SJSA1 (cell line): ENCODE measurements at regions not wholly inside any gene's neighbourhood (a gene's known extent, or its start where the extent isn't known, plus 50 kb on each side); places are given as distances from the start of the nearest gene placed in this dataset.

Experiments
- DNase-seq, 2 experiments: peaks; one replicate each; pipeline ENCODE4 v3.0.0-alpha.2; 2015 to 2020; ENCODE audit warnings: low spot score in 2 of 2, low read depth in 1 of 2
- H3K27ac ChIP-seq: fragments of 250-450 bp; sonication (Bioruptor Pico); 2 replicates; pipeline ENCODE4 v1.5.1; 2020; ENCODE audit warnings: mild to moderate bottlenecking, moderate library complexity
- H3K27me3 ChIP-seq: fragments of 250-450 bp; sonication (Bioruptor Pico); replicated peaks from 2 replicates; pipeline ENCODE4 v1.5.1; 2020; ENCODE audit warnings: mild to moderate bottlenecking, moderate library complexity
- H3K36me3 ChIP-seq: fragments of 250-450 bp; sonication (Bioruptor Pico); 2 replicates; pipeline ENCODE4 v1.5.1; 2020; ENCODE audit warnings: mild to moderate bottlenecking
- H3K4me1 ChIP-seq: fragments of 250-450 bp; sonication (Bioruptor Pico); replicated peaks from 2 replicates; pipeline ENCODE4 v1.6.1; 2021; ENCODE audit warnings: mild to moderate bottlenecking
- H3K4me3 ChIP-seq: fragments of 250-450 bp; sonication (Bioruptor Pico); 2 replicates; pipeline ENCODE4 v1.5.1; 2020; ENCODE audit warnings: mild to moderate bottlenecking
- H3K9me3 ChIP-seq: fragments of 250-450 bp; sonication (Bioruptor Pico); replicated peaks from 2 replicates; pipeline ENCODE4 v1.5.1; 2020; ENCODE audit warnings: mild to moderate bottlenecking

DNA sequence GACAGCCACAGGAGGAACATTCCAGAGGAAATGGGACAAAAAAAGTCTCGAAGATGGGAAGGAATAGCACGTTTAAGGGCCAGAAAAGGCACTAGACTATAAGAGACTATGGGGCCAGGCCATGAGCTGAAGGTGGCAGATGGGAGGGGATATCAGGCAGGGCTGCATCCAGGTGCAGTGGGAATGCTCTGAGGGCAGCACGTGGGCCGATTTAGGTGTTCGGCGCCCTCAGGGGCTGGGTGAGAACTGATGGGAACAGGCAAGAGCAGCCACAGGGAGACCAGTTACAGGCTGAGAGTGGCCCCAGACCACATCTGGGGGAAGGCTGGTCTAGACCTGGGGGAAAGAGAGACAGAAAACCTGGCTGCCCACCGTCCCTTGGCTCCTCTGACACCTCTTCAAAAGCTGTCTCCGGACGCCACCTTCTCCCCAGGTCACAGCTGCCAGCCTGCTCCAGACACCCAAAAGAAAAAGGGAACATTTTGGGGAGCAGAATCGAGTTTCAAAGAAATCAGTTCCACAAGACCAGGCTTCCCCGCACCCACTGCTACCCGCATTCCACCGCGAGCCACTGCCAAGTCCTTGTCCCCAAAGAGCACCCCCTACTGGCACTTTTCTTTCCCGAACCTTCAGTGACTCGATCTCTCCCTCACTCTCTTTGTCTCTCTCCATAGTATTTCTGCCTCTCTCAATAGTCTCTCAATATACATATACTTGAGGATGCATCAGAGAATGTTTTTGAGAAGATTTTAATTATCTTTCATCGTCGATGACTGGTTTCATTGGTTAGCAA lies 190.1 kb upstream of the AGAP1 start:
- no peaks in the 10 kb centered on the region for H3K36me3 ChIP-seq
- H3K4me1 ChIP-seq = peaks cover 17% of the 10 kb centered on the region
- no peak overlapping the region for H3K4me3 ChIP-seq
- peak in 1 of 2 experiments; percentile 34 for DNase-seq
- H3K27ac ChIP-seq = no peak overlapping the region
- H3K27me3 ChIP-seq = no peaks in the 10 kb centered on the region
- H3K9me3 ChIP-seq = no peaks in the 10 kb centered on the region

DNA sequence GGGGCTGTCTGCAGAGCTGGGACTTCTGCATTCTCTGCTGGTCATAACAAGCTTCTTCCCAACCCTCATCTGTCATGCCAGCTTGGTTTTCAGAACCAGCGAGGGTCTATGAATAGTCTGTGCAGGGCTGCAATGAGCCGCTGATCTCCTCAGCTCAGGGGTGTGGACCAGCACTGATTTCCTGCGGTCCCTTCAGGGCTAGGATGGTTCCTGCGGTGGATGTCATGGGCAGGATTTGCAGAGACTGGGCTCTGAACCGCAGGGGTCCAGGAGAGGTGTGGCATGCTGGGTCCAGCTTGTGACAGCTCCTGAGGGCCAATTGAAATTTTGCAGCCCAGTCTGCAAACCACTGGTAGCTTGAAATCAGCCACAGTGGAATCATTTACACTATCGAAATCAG lies 188.2 kb upstream of the AGAP1 start:
- Histone ChIP-seq H3K27me3 (no peaks in the 10 kb centered on the region), H3K9me3 (no peaks in the 10 kb centered on the region), H3K4me3 (no peak overlapping the region), H3K4me1 (peaks cover 6% of the 10 kb centered on the region), H3K36me3 (no peaks in the 10 kb centered on the region), H3K27ac (no peak overlapping the region)
- peak in 1 of 2 experiments; percentile 22 for DNase-seq

DNA sequence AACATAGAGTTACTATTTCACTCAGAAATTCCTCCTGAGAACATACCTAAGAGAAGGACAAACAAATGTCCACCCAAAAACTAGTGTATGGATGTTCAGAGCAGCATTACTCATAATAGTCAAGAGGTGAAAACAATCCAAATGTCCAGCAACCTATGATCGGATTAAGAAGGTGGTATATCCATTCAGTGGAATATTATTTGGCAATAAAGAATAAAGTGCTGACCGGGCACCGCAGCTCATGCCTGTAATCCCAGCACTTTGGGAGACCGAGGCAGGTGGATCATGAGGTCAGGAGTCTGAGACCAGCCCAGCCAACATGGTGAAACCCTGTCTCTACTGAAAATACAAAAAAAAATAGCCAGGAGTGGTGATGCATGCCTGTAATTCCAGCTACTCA lies 182.8 kb upstream of the AGAP1 start:
- H3K36me3 ChIP-seq = no peaks in the 10 kb centered on the region

DNA sequence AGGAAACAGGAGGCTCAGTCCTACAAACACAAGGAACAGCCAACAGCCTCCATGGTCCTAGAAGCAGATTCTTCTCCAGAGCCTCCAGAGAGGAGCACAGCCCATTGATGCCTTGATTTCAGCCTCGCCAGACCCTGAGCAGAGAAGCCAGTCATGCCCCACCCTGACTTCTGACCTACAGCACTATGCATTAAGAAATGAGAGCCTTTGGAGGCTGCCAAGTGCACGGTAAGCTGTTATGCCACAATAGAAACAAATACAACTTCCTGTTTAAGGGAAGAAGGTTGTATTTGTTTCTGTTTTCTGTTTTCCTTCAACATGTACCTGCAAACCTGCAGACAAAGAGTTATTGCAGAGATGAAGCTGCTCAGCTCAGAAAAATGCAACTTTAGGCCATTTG lies 181.3 kb upstream of the AGAP1 start:
- H3K4me3 ChIP-seq = no peak overlapping the region
- H3K27me3 ChIP-seq = no peaks in the 10 kb centered on the region
- H3K4me1 ChIP-seq = 0 out of 2 replicates have a peak, but pooled peaks cover 3% of the 10 kb centered on the region
- no peaks in the 10 kb centered on the region for H3K36me3 ChIP-seq
- DNase-seq = peak in 1 of 2 experiments; percentile 16
- H3K9me3 ChIP-seq = no peaks in the 10 kb centered on the region
- no peak overlapping the region for H3K27ac ChIP-seq

More for the DNA sequence above, 182.8 kb upstream of the AGAP1 start:
- Histone ChIP-seq H3K27me3 (no peaks in the 10 kb centered on the region), H3K9me3 (no peaks in the 10 kb centered on the region), H3K27ac (no peak overlapping the region), H3K4me3 (no peak overlapping the region), H3K4me1 (0 out of 2 replicates have a peak, but pooled peaks cover 3% of the 10 kb centered on the region)
- DNase-seq = no peak

DNA sequence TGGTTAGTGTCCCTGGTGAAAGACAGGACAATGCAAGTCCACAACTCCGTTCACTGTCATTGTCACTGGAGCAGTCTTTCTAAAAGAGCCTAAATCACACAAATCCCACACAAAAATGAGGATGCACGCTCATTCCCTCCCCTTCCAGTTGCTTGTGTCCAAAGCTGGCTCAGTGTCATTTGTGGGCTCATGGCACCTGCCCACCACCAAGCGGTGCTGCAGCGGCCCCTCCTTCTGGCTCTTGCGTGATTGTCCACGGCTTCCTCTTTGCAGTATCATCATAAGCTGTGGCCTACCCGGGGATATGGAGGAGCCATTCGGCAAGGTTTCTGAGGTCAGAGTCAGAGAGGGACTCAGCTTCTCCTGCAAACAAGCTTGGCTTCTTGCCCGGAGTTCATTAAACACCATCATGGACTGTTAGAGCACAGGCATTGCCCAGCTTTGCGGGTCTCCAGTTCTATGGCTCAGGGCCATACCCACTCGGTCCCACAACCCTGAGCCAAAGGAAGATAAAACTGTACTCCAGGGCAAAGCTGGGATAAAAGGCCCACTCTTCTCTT lies 179.4 kb upstream of the AGAP1 start:
- no peak overlapping the region for H3K27ac ChIP-seq
- H3K36me3 ChIP-seq = no peaks in the 10 kb centered on the region
- DNase-seq = peak in 1 of 2 experiments; percentile 31
- H3K9me3 ChIP-seq = no peaks in the 10 kb centered on the region
- H3K4me3 ChIP-seq = no peak overlapping the region
- peaks cover 3% of the 10 kb centered on the region; the same call in 1 of the 2 replicates for H3K4me1 ChIP-seq
- no peaks in the 10 kb centered on the region for H3K27me3 ChIP-seq

DNA sequence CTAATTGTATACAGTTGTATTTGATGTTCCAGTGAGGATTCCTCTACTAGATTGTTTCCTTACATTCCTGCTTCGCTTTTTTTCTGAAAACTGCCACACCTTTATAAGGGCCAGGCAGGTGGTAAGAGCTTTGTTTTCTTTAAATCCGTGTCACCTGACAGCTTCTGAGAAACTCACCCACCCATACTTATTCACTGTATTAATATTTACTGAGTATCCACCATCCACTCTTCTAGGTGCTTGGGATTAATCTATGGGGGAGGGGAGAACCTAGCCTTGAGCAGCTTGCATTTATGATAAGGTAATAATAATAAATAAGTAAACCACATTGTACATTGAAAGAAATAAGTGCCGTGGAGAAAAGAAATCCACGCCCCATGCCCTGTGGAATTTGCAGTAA lies 174.7 kb upstream of the AGAP1 start:
- Histone ChIP-seq H3K27me3 (no peaks in the 10 kb centered on the region), H3K4me1 (peaks cover 20% of the 10 kb centered on the region), H3K36me3 (no peaks in the 10 kb centered on the region), H3K4me3 (no peak overlapping the region), H3K27ac (no peak overlapping the region), H3K9me3 (no peaks in the 10 kb centered on the region)
- peak in 1 of 2 experiments; percentile 1 for DNase-seq

DNA sequence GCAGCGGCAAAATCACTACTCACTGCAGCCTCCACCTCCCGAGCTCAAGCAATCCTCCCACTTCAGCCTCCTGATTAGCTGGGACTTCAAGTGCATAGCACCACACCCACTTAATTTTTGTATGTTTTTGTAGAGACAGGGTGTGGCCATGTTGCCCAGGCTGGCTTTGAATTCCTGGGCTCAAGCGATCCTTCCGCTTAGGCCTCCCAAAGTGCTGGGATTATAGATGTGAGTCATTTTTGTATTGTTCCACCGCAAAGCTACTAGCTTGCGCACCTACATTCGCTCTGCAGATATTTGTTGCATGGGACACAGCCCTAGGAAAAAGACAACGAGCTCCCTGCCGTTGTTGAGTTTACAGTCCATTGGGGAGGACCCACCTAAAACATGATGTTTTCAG lies 173.5 kb upstream of the AGAP1 start:
- no peak overlapping the region for H3K4me3 ChIP-seq
- peak; percentile 64 to 78 for DNase-seq

DNA sequence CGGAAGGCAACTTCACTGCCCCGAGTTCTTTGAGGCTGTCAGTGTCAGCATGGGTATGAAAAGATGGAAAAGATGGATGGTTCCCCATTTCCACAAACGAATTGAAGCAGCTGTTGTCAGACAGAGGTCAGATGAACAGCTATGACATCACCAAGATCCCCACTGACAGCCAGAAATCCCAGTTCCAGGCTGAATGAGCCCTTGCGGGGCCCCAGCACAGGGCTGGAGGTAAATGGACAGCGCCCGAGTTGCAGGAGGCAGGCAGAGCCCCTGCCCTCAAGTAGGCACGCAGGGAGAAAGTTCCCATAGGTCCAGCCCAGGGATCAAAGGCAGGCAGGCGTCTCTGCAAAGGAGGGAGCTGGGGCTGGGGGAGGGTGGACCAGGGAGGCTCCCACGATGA lies 169.5 kb upstream of the AGAP1 start:
- H3K9me3 ChIP-seq = no peaks in the 10 kb centered on the region
- no peak for DNase-seq
- H3K36me3 ChIP-seq = no peaks in the 10 kb centered on the region
- no peak overlapping the region for H3K4me3 ChIP-seq
- no peaks in the 10 kb centered on the region for H3K27me3 ChIP-seq
- peaks cover 37% of the 10 kb centered on the region for H3K4me1 ChIP-seq
- no peak overlapping the region for H3K27ac ChIP-seq

More for the DNA sequence above, 173.5 kb upstream of the AGAP1 start:
- Histone ChIP-seq H3K4me1 (peaks cover 20% of the 10 kb centered on the region), H3K27me3 (no peaks in the 10 kb centered on the region), H3K36me3 (no peaks in the 10 kb centered on the region), H3K27ac (no peak overlapping the region), H3K9me3 (no peaks in the 10 kb centered on the region)

DNA sequence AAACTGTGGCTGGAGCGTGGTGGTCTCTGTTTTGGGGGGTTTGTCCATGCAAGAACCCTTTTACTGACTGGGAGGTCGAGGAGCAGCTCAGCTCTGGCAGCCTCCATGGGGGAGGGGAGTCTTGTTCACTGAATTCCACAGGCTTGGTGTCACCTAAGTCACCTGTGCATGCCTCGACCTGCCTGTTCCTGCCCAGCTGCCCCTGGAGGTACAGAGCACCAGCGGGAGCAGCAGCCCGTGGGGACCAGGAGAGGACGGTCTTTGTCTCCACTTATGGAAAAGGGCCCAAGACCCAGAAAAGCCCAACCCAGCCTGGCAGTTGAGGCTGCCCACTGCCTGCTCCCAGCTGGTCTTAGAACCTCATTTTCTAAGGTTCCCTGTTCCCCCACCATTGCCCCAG lies 168.7 kb upstream of the AGAP1 start:
- Histone ChIP-seq H3K9me3 (no peaks in the 10 kb centered on the region), H3K36me3 (no peaks in the 10 kb centered on the region), H3K27me3 (no peaks in the 10 kb centered on the region), H3K4me1 (peaks cover 30% of the 10 kb centered on the region), H3K4me3 (no peak overlapping the region), H3K27ac (no peak overlapping the region)
- DNase-seq = no peak

DNA sequence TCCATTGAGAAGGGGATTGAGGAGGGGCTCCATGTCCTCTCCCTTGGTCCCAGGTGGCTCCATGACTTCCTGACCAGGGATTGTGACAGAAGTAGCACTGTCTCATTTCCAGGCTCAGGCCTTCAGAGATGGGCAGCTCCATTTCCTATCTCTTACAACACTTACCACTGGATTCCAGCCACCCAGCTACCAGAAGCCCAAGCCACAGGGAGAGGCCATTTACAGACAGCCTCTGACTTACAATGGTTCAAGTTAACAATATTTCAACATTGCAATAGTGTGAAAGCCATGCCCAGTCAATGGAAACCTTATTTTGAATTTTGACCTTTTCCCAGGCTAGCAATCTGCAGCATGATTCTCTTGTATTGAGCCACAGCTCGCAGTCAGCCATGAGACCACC lies 164.9 kb upstream of the AGAP1 start:
- no peak overlapping the region for H3K4me3 ChIP-seq
- H3K27me3 ChIP-seq = no peaks in the 10 kb centered on the region
- no peak overlapping the region for H3K27ac ChIP-seq
- DNase-seq = no peak
- H3K36me3 ChIP-seq = no peaks in the 10 kb centered on the region
- H3K4me1 ChIP-seq = peaks cover 24% of the 10 kb centered on the region
- H3K9me3 ChIP-seq = no peaks in the 10 kb centered on the region

DNA sequence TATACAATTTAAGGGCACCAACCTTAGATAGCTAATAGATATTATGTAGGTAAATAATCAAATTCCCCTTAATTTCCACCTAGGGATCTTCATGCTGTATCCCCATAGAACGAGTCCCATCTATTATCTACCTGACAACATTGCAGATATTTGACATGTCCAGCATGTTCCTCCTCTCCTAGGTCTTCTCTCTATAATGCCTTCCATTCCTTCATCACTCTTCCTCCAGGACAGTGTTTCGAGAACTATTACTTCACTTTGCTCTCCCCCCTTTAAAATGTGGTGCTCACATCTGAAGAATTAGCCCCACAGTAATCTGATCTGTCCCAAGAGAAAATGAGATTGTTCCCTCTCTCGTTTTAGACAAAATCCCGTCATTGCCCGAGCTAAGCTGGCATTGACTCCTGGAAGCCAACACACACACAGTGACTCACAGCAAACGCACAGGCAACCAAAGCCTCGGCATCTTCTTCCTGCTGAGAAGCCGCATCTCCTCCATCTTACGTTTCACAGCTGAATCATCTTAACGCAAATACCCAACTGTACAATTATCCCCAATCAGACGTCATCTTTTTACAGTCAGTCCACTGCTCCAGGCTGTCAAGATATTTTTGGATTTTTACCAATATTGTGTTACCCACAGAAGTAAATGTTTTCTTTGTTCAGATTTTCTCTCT lies 162.9 kb upstream of the AGAP1 start:
- H3K27ac ChIP-seq = no peak overlapping the region
- no peaks in the 10 kb centered on the region for H3K9me3 ChIP-seq

DNA sequence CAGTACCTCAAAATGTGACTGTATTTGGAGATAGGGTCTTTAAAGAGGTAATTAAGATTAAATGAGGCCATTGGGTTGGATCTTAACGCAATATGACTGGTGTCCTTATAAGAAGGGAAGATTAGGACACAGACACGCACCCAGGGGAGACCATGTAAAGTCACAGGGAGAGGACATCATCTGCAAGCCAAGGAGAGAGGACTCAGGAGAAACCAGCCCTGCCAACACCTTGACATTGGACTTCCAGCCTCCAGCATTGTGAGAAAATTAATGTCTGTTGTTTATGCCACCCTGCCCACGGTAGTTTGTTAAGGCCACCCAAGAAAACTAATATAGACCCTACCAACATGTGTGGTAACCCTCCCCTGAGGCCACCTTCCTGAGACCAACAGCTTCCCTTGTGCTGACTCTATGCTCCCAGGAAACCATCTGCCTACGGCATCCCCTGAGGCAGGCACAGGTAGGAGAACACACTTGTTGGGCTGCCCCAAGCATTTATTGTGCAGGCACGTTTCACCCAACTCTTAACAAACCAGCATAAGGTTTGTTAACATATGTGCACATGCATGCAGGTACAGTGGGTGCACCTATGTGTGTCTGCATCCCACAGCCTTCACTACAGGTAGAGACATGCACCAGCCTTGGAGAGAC lies 161.5 kb upstream of the AGAP1 start:
- no peaks in the 10 kb centered on the region for H3K27me3 ChIP-seq
- no peak for DNase-seq
- no peak overlapping the region for H3K4me3 ChIP-seq
- H3K36me3 ChIP-seq = no peaks in the 10 kb centered on the region
- H3K27ac ChIP-seq = no peak overlapping the region
- H3K9me3 ChIP-seq = no peaks in the 10 kb centered on the region
- peaks cover 17% of the 10 kb centered on the region for H3K4me1 ChIP-seq

More for the DNA sequence above, 162.9 kb upstream of the AGAP1 start:
- H3K4me3 ChIP-seq = no peak overlapping the region
- H3K4me1 ChIP-seq = peaks cover 24% of the 10 kb centered on the region
- no peaks in the 10 kb centered on the region for H3K27me3 ChIP-seq
- peak; percentile 71 to 82 for DNase-seq
- H3K36me3 ChIP-seq = no peaks in the 10 kb centered on the region

DNA sequence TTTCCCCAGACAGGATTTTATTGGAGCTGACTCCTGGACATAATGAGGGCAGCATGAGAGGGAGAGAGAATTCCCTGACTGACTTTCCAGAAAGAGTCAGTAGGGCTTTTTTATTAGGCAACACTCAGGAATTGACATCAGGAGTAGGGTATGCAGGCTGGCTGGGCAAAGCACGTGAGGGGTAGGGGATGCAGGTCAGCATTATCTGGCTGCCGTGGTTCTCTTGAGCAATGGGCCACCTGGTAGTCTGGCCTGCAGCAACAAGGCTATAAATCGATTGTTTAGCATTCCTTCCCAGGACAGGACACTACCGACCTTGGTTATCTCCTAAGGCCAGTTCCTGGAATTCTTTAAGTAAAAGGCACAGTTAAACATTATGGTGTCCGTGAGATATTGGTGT lies 160.8 kb upstream of the AGAP1 start:
- Histone ChIP-seq H3K36me3 (no peaks in the 10 kb centered on the region), H3K4me1 (peaks cover 10% of the 10 kb centered on the region), H3K4me3 (no peak overlapping the region), H3K27me3 (no peaks in the 10 kb centered on the region), H3K9me3 (no peaks in the 10 kb centered on the region), H3K27ac (no peak overlapping the region)
- DNase-seq = no peak

DNA sequence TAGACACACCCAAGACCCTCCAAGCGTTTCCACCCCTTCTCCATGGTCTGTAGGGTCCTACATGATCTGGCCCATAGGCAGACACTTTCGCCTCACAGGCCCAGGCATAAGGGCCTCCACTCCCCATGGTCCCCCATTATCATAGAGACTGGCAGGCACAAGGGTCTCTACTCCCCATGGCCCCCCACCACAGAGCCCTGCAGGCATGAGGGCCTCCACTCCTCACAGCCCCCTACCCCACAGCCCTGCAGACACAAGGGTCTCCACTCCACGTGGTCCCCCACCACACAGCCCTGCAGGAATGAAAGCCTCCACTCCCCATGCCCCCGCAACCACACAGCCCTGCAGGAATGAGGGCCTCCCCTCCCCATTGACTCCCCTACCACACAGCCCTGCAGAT lies 159.7 kb upstream of the AGAP1 start:
- no peaks in the 10 kb centered on the region for H3K9me3 ChIP-seq
- H3K36me3 ChIP-seq = no peaks in the 10 kb centered on the region
- no peak overlapping the region for H3K27ac ChIP-seq
- no peaks in the 10 kb centered on the region for H3K27me3 ChIP-seq
- DNase-seq = no peak
- H3K4me1 ChIP-seq = peaks cover 7% of the 10 kb centered on the region
- no peak overlapping the region for H3K4me3 ChIP-seq
